Pancreas (tissue), 10 donors: ENCODE measurements at regions not wholly inside any gene's neighbourhood (a gene's known extent, or its start where the extent isn't known, plus 50 kb on each side); places are given as distances from the start of the nearest gene placed in this dataset.

Source experiments
- ATAC-seq, 4 donors: fragments of 200-7000 bp; cut with Tn5 transposase; one replicate each; pipeline versions ENCODE4 v1.8.0 to v1.9.1; 2020; ENCODE audit warnings: mild to moderate bottlenecking in 4 of 4, moderate library complexity in 4 of 4
- DNase-seq, 6 donors: peaks; one replicate each; pipeline ENCODE4 v3.0.0-alpha.2; 2020
- FAIRE-seq: peaks from 2 replicates; lab custom pipeline; 2012; peaks lifted over from hg19 to GRCh38; lab: Jason Lieb, UNC
- H3K27ac ChIP-seq, 4 donors: fragments of 200-600 bp; sonication (generic); 1 replicate in 3 of 4; 2 replicates in 1 of 4; pipeline versions ENCODE4 v1.5.0 to v1.8.0; 2020
- H3K27me3 ChIP-seq, 4 donors: fragments of 200-600 bp; one replicate each; pipeline ENCODE4 v1.8.0; 2021
- H3K36me3 ChIP-seq, 3 donors: fragments of 200-600 bp; sonication (generic) in 1 of 3; one replicate each; pipeline versions ENCODE4 v1.5.0 to v1.8.0; 2020 to 2021
- H3K4me1 ChIP-seq, 3 donors: fragments of 200-600 bp; one replicate each; pipeline ENCODE4 v1.8.0; 2021
- H3K4me3 ChIP-seq, 4 donors: fragments of 200-600 bp; sonication (generic) in 2 of 4; one replicate each; pipeline versions ENCODE4 v1.5.0 to v1.8.0; 2020 to 2021
- H3K9me3 ChIP-seq, 4 donors: fragments of 200-600 bp; one replicate each; pipeline ENCODE4 v1.8.0; 2021
- WGBS, 2 donors: extraction: QIAGEN DNeasy Blood & Tissue Kit; methylation state at CpG; one replicate each; pipeline ENCODE4 v1.1.7; 2013; 5-methylcytosine and 5-hydroxymethylcytosine counted together
- intact Hi-C, 3 donors: fragments of 100-400 bp; cut with DNase I; formaldehyde crosslinking; loops; one replicate each; pipeline versions ENCODE4 v1.11.1 to v1.14.2; 2022
- TF ChIP-seq, protein P1 (sequence below), 4 donors: fragments of 200-600 bp; sonication (generic) in 3 of 4; IDR thresholded peaks; one replicate each; pipeline versions ENCODE4 v1.5.0 to v1.8.0; 2021; ENCODE audit warnings: antibody characterized with exemption in 4 of 4
- donor health status: healthy with polysubstance abuse.
- donor health status: DM: no; HTN: no; CAD: no; lungs with moderate emphysema.
- donor health status: DM: no; HTN: no; CAD: no.
- donor health status: control.
- donor health status: control.
- donor health status: Bipolar disorder and iron deficiency.
- donor health status: DM: yes; HTN: yes; CAD: no.
- donor health status: DM: no; HTN: no; CAD: no.
- donor health status: DM: no; HTN: no; CAD: no.
- donor health status: DM: yes; HTN: yes; CAD: no.

DNA sequence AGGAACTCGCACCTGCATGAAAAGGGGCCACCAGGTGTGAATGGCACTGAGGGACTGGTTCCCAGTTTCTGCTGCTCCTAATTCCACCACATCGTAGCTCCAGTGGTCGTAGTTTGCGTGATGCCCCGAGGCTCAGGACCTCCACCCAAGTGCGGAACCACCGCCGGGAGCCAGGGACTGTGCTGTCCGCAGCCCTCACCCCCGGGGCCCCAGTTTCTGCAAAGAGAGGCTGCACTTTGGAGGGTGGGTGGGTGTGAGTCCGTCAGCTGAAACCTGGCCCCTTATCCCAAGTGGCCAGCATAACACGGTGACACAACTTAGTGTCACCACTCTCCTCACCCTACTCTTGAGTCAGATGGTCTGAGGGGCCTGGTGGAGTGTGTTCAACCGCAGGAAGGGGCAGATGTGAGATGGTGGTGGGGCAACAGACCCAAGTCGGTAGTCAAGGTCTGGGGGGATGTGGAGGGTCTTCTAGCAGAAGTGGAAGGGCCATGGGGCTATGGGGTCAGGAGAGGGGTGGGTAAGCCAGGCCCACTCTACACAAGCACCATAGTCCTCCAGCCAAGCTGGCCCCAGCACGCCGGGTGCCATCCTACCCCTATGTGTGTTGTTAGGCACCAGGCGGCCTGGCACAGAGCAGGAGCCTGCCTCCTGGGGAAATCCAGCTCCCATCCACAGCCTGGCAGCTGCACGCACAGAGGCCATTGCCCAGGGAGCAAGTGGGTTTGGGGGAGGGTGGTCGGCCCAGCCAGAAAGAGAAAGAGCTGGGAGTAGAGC lies 1301.6 kb downstream of the UQCRFS1 start:
- 72 to 78% methylated on average over 19 of the region's 19 CpGs for WGBS, 2 donors
- no peak for ATAC-seq

DNA sequence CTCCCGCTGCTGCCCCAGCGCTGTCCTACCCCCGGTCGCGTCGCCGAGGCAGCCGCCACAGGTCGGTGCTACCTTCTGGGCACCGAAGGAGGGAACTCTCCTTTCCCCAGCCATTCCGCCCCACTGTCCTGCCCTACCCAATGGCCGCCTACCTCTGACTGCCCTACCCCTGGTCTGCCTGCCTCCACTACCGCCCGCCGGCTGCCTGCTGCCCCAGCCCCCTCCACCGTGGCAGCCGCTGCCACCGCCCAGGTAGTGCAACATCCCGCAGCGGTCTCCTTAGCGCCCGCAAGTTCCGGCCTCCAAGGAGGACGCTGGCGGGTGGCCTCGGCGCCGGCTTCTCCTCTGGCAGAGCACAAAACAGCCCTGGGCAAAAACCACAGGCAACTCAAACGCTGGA lies 1303.1 kb downstream of the UQCRFS1 start:
- TF ChIP-seq, protein P1, sequence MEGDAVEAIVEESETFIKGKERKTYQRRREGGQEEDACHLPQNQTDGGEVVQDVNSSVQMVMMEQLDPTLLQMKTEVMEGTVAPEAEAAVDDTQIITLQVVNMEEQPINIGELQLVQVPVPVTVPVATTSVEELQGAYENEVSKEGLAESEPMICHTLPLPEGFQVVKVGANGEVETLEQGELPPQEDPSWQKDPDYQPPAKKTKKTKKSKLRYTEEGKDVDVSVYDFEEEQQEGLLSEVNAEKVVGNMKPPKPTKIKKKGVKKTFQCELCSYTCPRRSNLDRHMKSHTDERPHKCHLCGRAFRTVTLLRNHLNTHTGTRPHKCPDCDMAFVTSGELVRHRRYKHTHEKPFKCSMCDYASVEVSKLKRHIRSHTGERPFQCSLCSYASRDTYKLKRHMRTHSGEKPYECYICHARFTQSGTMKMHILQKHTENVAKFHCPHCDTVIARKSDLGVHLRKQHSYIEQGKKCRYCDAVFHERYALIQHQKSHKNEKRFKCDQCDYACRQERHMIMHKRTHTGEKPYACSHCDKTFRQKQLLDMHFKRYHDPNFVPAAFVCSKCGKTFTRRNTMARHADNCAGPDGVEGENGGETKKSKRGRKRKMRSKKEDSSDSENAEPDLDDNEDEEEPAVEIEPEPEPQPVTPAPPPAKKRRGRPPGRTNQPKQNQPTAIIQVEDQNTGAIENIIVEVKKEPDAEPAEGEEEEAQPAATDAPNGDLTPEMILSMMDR (IDR thresholded peaks at IDR 0.05) = no peak
- Histone ChIP-seq H3K4me1 (no peaks in the 10 kb centered on the region), H3K36me3 (no peaks in the 10 kb centered on the region), H3K27ac (no peak overlapping the region), H3K4me3 (no peak overlapping the region), H3K9me3 (no peaks in the 10 kb centered on the region), H3K27me3 (no peaks in the 10 kb centered on the region)
- ATAC-seq = no peak
- 86% methylated on average over 29 of the region's 29 CpGs for WGBS, 2 donors
- no peak for DNase-seq
- intact Hi-C loops = no loop called here
- no peak for FAIRE-seq

More for the DNA sequence above, 1301.6 kb downstream of the UQCRFS1 start:
- Histone ChIP-seq H3K36me3 (no peaks in the 10 kb centered on the region), H3K27me3 (no peaks in the 10 kb centered on the region), H3K4me1 (no peaks in the 10 kb centered on the region), H3K27ac (no peak overlapping the region), H3K4me3 (no peak overlapping the region), H3K9me3 (no peaks in the 10 kb centered on the region)
- intact Hi-C loops = no loop called here
- DNase-seq = no peak
- TF ChIP-seq, protein P1 (IDR thresholded peaks at IDR 0.05) = no peak
- FAIRE-seq = no peak

DNA sequence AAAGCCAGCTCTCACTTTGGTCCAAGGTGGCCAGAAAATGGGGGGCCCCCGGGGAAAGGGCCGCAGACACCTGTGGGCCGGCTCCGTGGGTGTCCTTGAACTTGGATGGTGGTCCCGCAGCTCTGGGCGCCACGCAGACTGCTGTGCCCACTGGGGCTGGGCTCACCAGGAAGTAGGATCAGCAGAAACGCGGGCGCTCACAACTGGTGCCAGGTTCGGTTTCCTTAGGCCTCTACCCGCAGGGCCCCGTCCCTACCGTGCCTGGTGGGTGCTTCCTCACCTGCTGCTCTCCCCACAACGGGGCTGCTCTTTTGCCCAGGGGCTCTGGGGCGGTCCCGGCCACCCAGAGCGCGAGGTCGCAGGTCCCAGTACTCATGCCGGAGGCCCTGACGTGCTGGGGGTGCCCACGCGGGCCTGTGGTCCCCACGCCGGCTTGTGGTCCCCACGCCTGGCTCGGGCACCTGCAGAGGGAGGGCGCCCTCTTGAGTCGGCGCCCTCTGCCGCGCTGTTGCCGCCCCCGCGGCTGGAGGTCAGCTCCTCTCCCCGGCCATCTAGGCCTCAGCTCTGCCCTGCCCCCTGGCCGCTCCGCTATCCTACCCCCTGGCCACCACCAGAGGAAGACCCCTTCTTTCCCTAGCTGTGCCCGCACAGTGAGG lies 1303.6 kb downstream of the UQCRFS1 start:
- Histone ChIP-seq H3K4me1 (no peaks in the 10 kb centered on the region), H3K27ac (no peak overlapping the region), H3K36me3 (no peaks in the 10 kb centered on the region), H3K4me3 (no peak overlapping the region), H3K27me3 (no peaks in the 10 kb centered on the region), H3K9me3 (no peaks in the 10 kb centered on the region)
- no peak for FAIRE-seq
- 73 to 74% methylated on average over 35 to 40 of the region's 40 CpGs for WGBS, 2 donors
- no peak for ATAC-seq
- intact Hi-C loops = no loop called here
- no peak for DNase-seq
- TF ChIP-seq, protein P1 (IDR thresholded peaks at IDR 0.05) = no peak

DNA sequence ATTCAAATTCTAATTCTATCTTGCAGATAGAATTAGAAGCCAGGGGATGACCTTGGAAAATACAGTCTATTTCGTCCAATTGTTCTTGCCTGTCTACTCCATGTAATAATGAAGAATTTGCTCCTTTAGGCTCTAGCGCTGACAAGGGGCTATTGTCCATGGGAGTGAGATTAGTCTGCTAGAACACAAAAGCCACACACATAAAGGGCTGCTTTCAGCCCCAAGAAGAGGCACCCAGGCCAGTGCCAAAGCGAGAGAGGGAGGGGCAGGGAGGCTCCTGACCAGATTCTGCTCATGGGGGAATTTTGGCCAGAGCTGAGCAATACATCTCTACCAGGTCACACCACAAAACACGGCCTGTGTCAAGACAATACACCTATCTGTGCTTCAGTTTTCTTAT lies 1306.9 kb downstream of the UQCRFS1 start:
- Histone ChIP-seq H3K27me3 (no peaks in the 10 kb centered on the region), H3K4me3 (no peak overlapping the region), H3K4me1 (no peaks in the 10 kb centered on the region), H3K36me3 (no peaks in the 10 kb centered on the region), H3K9me3 (no peaks in the 10 kb centered on the region), H3K27ac (no peak overlapping the region)
- intact Hi-C loops = no loop called here
- FAIRE-seq = no peak
- no peak for ATAC-seq
- WGBS, 2 donors = 72 to 76% methylated on average over 4 of the region's 4 CpGs
- DNase-seq = no peak
- TF ChIP-seq, protein P1 (IDR thresholded peaks at IDR 0.05) = no peak

DNA sequence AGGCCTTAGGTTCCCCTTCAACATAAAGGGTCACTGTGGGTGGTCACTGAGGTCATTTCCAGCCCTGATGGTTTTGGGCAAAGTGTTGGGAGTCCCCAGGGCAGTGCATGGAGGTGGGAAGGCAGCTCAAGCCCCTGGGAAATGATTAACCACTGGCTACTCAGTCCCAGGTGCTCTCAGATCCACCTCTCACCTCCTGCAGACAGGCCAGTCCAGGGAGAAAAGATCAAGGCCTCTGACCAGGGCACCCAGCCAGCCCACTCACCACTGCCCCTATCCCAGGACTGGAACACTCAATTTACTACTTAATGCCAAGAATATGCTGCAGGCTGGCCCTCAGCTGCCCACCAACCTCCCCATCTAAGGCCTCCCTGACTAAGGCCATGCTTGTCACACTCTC lies 1307.9 kb downstream of the UQCRFS1 start:
- FAIRE-seq (no peak), DNase-seq (no peak), ATAC-seq (no peak)
- H3K36me3 ChIP-seq = no peaks in the 10 kb centered on the region
- H3K4me1 ChIP-seq = no peaks in the 10 kb centered on the region
- no peaks in the 10 kb centered on the region for H3K9me3 ChIP-seq
- no peak overlapping the region for H3K4me3 ChIP-seq
- intact Hi-C loops = no loop called here
- TF ChIP-seq, protein P1 (IDR thresholded peaks at IDR 0.05) = no peak
- H3K27me3 ChIP-seq = no peaks in the 10 kb centered on the region
- H3K27ac ChIP-seq = no peak overlapping the region
